ENCODE measurements at regions not wholly inside any gene's neighbourhood (a gene's known extent, or its start where the extent isn't known, plus 50 kb on each side); places are given as distances from the start of the nearest gene placed in this dataset.

- TF ChIP-seq CTCF (conservative IDR thresholded peaks at IDR 0.05) (no peak), ZFX (IDR thresholded peaks at IDR 0.05) (no peak)
Measured at GRCh38 chr14:22003461-22003860, 329.8 kb upstream of the OR4E1 start.

Measured in C4-2B (cell line).